ENCODE measurements at regions not wholly inside any gene's neighbourhood (a gene's known extent, or its start where the extent isn't known, plus 50 kb on each side); places are given as distances from the start of the nearest gene placed in this dataset.

GRCh38 chr2:60648191-60648590 is 94.7 kb upstream of the BCL11A start:
- Histone ChIP-seq H3K79me2 (ENCODE audit: control insufficient read depth, low read length) (no peaks in the 10 kb centered on the region), H3K27me3 (ENCODE audit: control insufficient read depth, low read length) (peaks cover 3% of the 10 kb centered on the region; the same call in 1 of the 2 replicates), H3F3A (ENCODE audit: control insufficient read depth, insufficient read depth) (no peaks in the 10 kb centered on the region), H3K4me1 (ENCODE audit: control insufficient read depth, low read length) (peaks cover 15% of the 10 kb centered on the region), H3K4me2 (ENCODE audit: low read length) (no peak overlapping the region), H3K36me3 (ENCODE audit: control insufficient read depth, low read length) (no peaks in the 10 kb centered on the region), H3K9me2 (replicated peaks; ENCODE audit: control insufficient read depth, low read length) (no peaks in the 10 kb centered on the region), H4K20me1 (ENCODE audit: control insufficient read depth, insufficient read depth, low read depth, low read length) (no peaks in the 10 kb centered on the region), H3K27ac (ENCODE audit: low read depth, low read length) (no peak overlapping the region), H3K4me3 (ENCODE audit: low read length) (no peak overlapping the region), H3K9me3 (ENCODE audit: control insufficient read depth, insufficient read depth, low read length) (no peaks in the 10 kb centered on the region)
- TF ChIP-seq CTCF (IDR thresholded peaks at IDR 0.05; ENCODE audit: low read depth, low read length, poor library complexity, severe bottlenecking) (no peak), EZH2phosphoT487 (IDR thresholded peaks at IDR 0.05; ENCODE audit: borderline replicate concordance, low read length) (no peak)

- no peaks in the 10 kb centered on the region for H3K79me2 ChIP-seq (ENCODE audit: control insufficient read depth, low read length)
- no peaks in the 10 kb centered on the region for H3K9me2 ChIP-seq (replicated peaks; ENCODE audit: control insufficient read depth, low read length)
- no peak overlapping the region for H3K4me3 ChIP-seq (ENCODE audit: low read length)
- peaks cover 8% of the 10 kb centered on the region for H3K4me1 ChIP-seq (ENCODE audit: control insufficient read depth, low read length)
- TF ChIP-seq EZH2phosphoT487 (IDR thresholded peaks at IDR 0.05; ENCODE audit: borderline replicate concordance, low read length) (no peak), CTCF (IDR thresholded peaks at IDR 0.05; ENCODE audit: low read depth, low read length, poor library complexity, severe bottlenecking) (no peak)
- no peaks in the 10 kb centered on the region for H3K9me3 ChIP-seq (ENCODE audit: control insufficient read depth, insufficient read depth, low read length)
- no peaks in the 10 kb centered on the region for H3F3A ChIP-seq (ENCODE audit: control insufficient read depth, insufficient read depth)
- H3K36me3 ChIP-seq (ENCODE audit: control insufficient read depth, low read length), result no peaks in the 10 kb centered on the region
- no peaks in the 10 kb centered on the region for H4K20me1 ChIP-seq (ENCODE audit: control insufficient read depth, insufficient read depth, low read depth, low read length)
- no peak overlapping the region for H3K4me2 ChIP-seq (ENCODE audit: low read length)
- no peak overlapping the region for H3K27ac ChIP-seq (ENCODE audit: low read depth, low read length)
- peaks cover 3% of the 10 kb centered on the region for H3K27me3 ChIP-seq (ENCODE audit: control insufficient read depth, low read length)
Observed at GRCh38 chr2:60649721-60650120, 96.3 kb upstream of the BCL11A start.

GRCh38 chr2:60652832-60653340 is 99.4 kb upstream of the BCL11A start:
- Histone ChIP-seq H3K79me2 (ENCODE audit: control insufficient read depth, low read length) (no peaks in the 10 kb centered on the region), H3K36me3 (ENCODE audit: control insufficient read depth, low read length) (no peaks in the 10 kb centered on the region), H3K27ac (ENCODE audit: low read depth, low read length) (no peak overlapping the region), H3F3A (ENCODE audit: control insufficient read depth, insufficient read depth) (no peaks in the 10 kb centered on the region), H3K4me1 (ENCODE audit: control insufficient read depth, low read length) (no peaks in the 10 kb centered on the region), H3K9me2 (replicated peaks; ENCODE audit: control insufficient read depth, low read length) (no peaks in the 10 kb centered on the region), H3K9me3 (ENCODE audit: control insufficient read depth, insufficient read depth, low read length) (no peaks in the 10 kb centered on the region), H3K4me3 (ENCODE audit: low read length) (no peak overlapping the region), H3K27me3 (ENCODE audit: control insufficient read depth, low read length) (peaks cover 3% of the 10 kb centered on the region), H3K4me2 (ENCODE audit: low read length) (no peak overlapping the region), H4K20me1 (ENCODE audit: control insufficient read depth, insufficient read depth, low read depth, low read length) (no peaks in the 10 kb centered on the region)
- TF ChIP-seq EZH2phosphoT487 (IDR thresholded peaks at IDR 0.05; ENCODE audit: borderline replicate concordance, low read length) (no peak), CTCF (IDR thresholded peaks at IDR 0.05; ENCODE audit: low read depth, low read length, poor library complexity, severe bottlenecking) (no peak)

Measured in DOHH2 (cell line).